HEK293 (cell line): ENCODE measurements at regions not wholly inside any gene's neighbourhood (a gene's known extent, or its start where the extent isn't known, plus 50 kb on each side); places are given as distances from the start of the nearest gene placed in this dataset.

Source experiments
- CTCF ChIA-PET: fragments of 350-600 bp; formaldehyde crosslinking; extraction: SDS; loops from one replicate; lab custom pipeline; 2021; ENCODE audit warnings: antibody characterized with exemption; lab: Yijun Ruan, JAX
- POLR2A ChIA-PET: fragments of 300-600 bp; formaldehyde crosslinking; extraction: SDS; loops from one replicate; lab custom pipeline; 2020; ENCODE audit warnings: antibody characterized with exemption, inconsistent platforms; lab: Yijun Ruan, JAX
- H3K27ac ChIP-seq: fragments of 200-500 bp; sonication (Bioruptor generic); 2 replicates; pipeline ENCODE4 v1.5.1; 2014; ENCODE audit warnings: low read depth, low read length, control low read depth, inconsistent platforms; ENCODE audit errors: extremely low read depth
- H3K36me3 ChIP-seq, 2 experiments: fragments of 200-500 bp in 1 of 2; sonication (Bioruptor generic) in 1 of 2; 1 replicate in 1 of 2; 2 replicates in 1 of 2; pipeline ENCODE4 v1.5.1; 2014 to 2017; ENCODE audit warnings: inconsistent platforms in 2 of 2, low read length in 2 of 2; ENCODE audit not compliant: control insufficient read depth in 2 of 2, insufficient read depth in 1 of 2
- H3K4me1 ChIP-seq: fragments of 200-500 bp; sonication (Bioruptor generic); 2 replicates; pipeline ENCODE4 v1.5.1; 2014; ENCODE audit warnings: mild to moderate bottlenecking, low read length, inconsistent platforms; ENCODE audit not compliant: control insufficient read depth, insufficient read depth
- H3K4me3 ChIP-seq: 2 replicates; pipeline ENCODE4 v1.5.1; 2011; ENCODE audit warnings: low read depth, mild to moderate bottlenecking, control low read depth, low read length, moderate library complexity
- H3K9me3 ChIP-seq: fragments of 200-500 bp; sonication (Bioruptor generic); 2 replicates; pipeline ENCODE4 v1.5.1; 2014; ENCODE audit warnings: low read depth, low read length, inconsistent platforms; ENCODE audit not compliant: control insufficient read depth, insufficient read depth
- FEZF1 ChIP-seq: fragments of 450-650 bp; formaldehyde crosslinking; IDR thresholded peaks from 2 replicates; pipeline ENCODE4 v1.5.1; 2016; ENCODE audit warnings: missing biosample characterization, missing genetic modification characterization
- SCRT1 ChIP-seq: fragments of 450-650 bp; formaldehyde crosslinking; IDR thresholded peaks from 2 replicates; pipeline ENCODE4 v1.5.1; 2016; ENCODE audit warnings: missing biosample characterization, missing genetic modification characterization, borderline replicate concordance
- SCRT2 ChIP-seq: fragments of 450-650 bp; formaldehyde crosslinking; IDR thresholded peaks from 2 replicates; pipeline ENCODE4 v1.5.1; 2016; ENCODE audit warnings: missing biosample characterization, missing genetic modification characterization
- SP7 ChIP-seq: fragments of 450-650 bp; formaldehyde crosslinking; IDR thresholded peaks from 2 replicates; pipeline ENCODE4 v1.5.1; 2016; ENCODE audit warnings: missing biosample characterization, missing genetic modification characterization
- ZBTB17 ChIP-seq: fragments of 450-650 bp; formaldehyde crosslinking; IDR thresholded peaks from 2 replicates; pipeline ENCODE4 v1.5.1; 2016; ENCODE audit warnings: missing biosample characterization, missing genetic modification characterization
- ZBTB20 ChIP-seq: fragments of 450-650 bp; formaldehyde crosslinking; IDR thresholded peaks from 2 replicates; pipeline ENCODE4 v1.5.1; 2016; ENCODE audit warnings: missing biosample characterization, missing genetic modification characterization
- ZNF16 ChIP-seq: fragments of 450-650 bp; formaldehyde crosslinking; IDR thresholded peaks from 2 replicates; pipeline ENCODE4 v1.5.1; 2016; ENCODE audit warnings: low read depth, missing biosample characterization, missing genetic modification characterization
- ZNF24 ChIP-seq: fragments of 450-650 bp; formaldehyde crosslinking; IDR thresholded peaks from 2 replicates; pipeline ENCODE4 v1.5.1; 2016; ENCODE audit warnings: missing biosample characterization, missing genetic modification characterization
- ZNF248 ChIP-seq: fragments of 450-650 bp; formaldehyde crosslinking; IDR thresholded peaks from 2 replicates; pipeline ENCODE4 v1.5.1; 2017; ENCODE audit warnings: missing biosample characterization, missing genetic modification characterization
- ZNF292 ChIP-seq: fragments of 450-650 bp; formaldehyde crosslinking; IDR thresholded peaks from 2 replicates; pipeline ENCODE4 v1.5.1; 2016; ENCODE audit warnings: low read depth, missing biosample characterization, missing genetic modification characterization, borderline replicate concordance
- ZNF302 ChIP-seq: fragments of 450-650 bp; formaldehyde crosslinking; IDR thresholded peaks from 2 replicates; pipeline ENCODE4 v1.5.1; 2016; ENCODE audit warnings: missing biosample characterization, missing genetic modification characterization, low read depth
- ZNF366 ChIP-seq: fragments of 450-650 bp; formaldehyde crosslinking; conservative IDR thresholded peaks from 2 replicates; pipeline ENCODE4 v1.5.1; 2016; ENCODE audit warnings: missing biosample characterization, missing genetic modification characterization
- ZNF37A ChIP-seq: fragments of 450-650 bp; IDR thresholded peaks from 2 replicates; pipeline ENCODE4 v1.5.1; 2018; ENCODE audit warnings: missing biosample characterization, missing genetic modification characterization
- ZNF391 ChIP-seq: fragments of 450-650 bp; formaldehyde crosslinking; IDR thresholded peaks from 2 replicates; pipeline ENCODE4 v1.5.1; 2016; ENCODE audit warnings: low read depth, missing biosample characterization, missing genetic modification characterization, borderline replicate concordance
- ZNF423 ChIP-seq: fragments of 450-650 bp; formaldehyde crosslinking; IDR thresholded peaks from 2 replicates; pipeline ENCODE4 v1.5.1; 2016; ENCODE audit warnings: missing biosample characterization, missing genetic modification characterization
- ZNF48 ChIP-seq: fragments of 450-650 bp; formaldehyde crosslinking; IDR thresholded peaks from 2 replicates; pipeline ENCODE4 v1.5.1; 2016; ENCODE audit warnings: missing biosample characterization, missing genetic modification characterization
- ZNF549 ChIP-seq: fragments of 450-650 bp; IDR thresholded peaks from 2 replicates; pipeline ENCODE4 v1.5.1; 2018; ENCODE audit warnings: missing biosample characterization, missing genetic modification characterization, mild to moderate bottlenecking, inconsistent platforms, moderate library complexity
- ZNF585B ChIP-seq: fragments of 450-650 bp; formaldehyde crosslinking; IDR thresholded peaks from 2 replicates; pipeline ENCODE4 v1.5.1; 2016; ENCODE audit warnings: missing biosample characterization, missing genetic modification characterization
- ZNF629 ChIP-seq: fragments of 450-650 bp; formaldehyde crosslinking; IDR thresholded peaks from 2 replicates; pipeline ENCODE4 v1.5.1; 2017; ENCODE audit warnings: missing biosample characterization, missing genetic modification characterization
- ZNF658 ChIP-seq: fragments of 450-650 bp; formaldehyde crosslinking; IDR thresholded peaks from 2 replicates; pipeline ENCODE4; 2016; ENCODE audit warnings: missing biosample characterization, missing genetic modification characterization
- ZNF677 ChIP-seq: fragments of 450-650 bp; IDR thresholded peaks from 2 replicates; pipeline ENCODE4 v1.5.0; 2018; ENCODE audit warnings: missing biosample characterization, mild to moderate bottlenecking, missing genetic modification characterization, moderate library complexity
- ZNF791 ChIP-seq: fragments of 450-650 bp; formaldehyde crosslinking; IDR thresholded peaks from 2 replicates; pipeline ENCODE4 v1.5.1; 2016; ENCODE audit warnings: missing biosample characterization, missing genetic modification characterization
- ZSCAN16 ChIP-seq: fragments of 450-650 bp; formaldehyde crosslinking; IDR thresholded peaks from 2 replicates; pipeline ENCODE4 v1.5.1; 2016; ENCODE audit warnings: missing biosample characterization, missing genetic modification characterization
- ZXDB ChIP-seq: fragments of 450-650 bp; formaldehyde crosslinking; IDR thresholded peaks from 2 replicates; pipeline ENCODE4 v1.5.1; 2016; ENCODE audit warnings: missing biosample characterization, missing genetic modification characterization
- TF ChIP-seq, protein P1 (sequence below): fragments of 450-650 bp; formaldehyde crosslinking; IDR thresholded peaks from 2 replicates; pipeline ENCODE4 v1.5.1; 2016; ENCODE audit warnings: missing biosample characterization, missing genetic modification characterization, borderline replicate concordance
- TF ChIP-seq, protein P2 (sequence below): fragments of 450-650 bp; formaldehyde crosslinking; IDR thresholded peaks from 2 replicates; pipeline ENCODE4 v1.5.1; 2016; ENCODE audit warnings: missing biosample characterization, missing genetic modification characterization
- TF ChIP-seq, protein P3 (sequence below): fragments of 450-650 bp; formaldehyde crosslinking; IDR thresholded peaks from 2 replicates; pipeline ENCODE4 v1.5.1; 2016; ENCODE audit warnings: missing biosample characterization, missing genetic modification characterization
- TF ChIP-seq, protein P4 (sequence below): fragments of 450-650 bp; formaldehyde crosslinking; IDR thresholded peaks from 2 replicates; pipeline ENCODE4 v1.5.1; 2016; ENCODE audit warnings: missing biosample characterization, missing genetic modification characterization

DNA sequence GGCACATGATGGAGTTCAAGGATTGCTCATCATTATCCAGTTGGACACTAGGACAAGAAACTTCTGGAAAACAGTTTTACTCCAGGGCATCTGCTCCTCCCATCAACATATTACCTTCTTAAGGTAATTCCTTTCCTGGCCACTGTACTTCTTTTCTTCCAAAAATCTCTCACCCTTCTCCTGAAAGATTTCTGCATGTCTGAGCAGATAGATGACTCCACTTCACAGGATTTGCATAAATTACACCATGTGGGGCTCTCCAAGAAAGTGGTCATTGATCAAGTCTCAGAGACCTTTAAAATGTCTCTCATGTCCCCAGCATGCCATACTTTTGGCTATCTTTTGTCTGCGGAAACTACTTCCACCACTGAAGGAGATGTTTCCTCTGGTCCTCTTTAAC, 103.2 kb upstream of the TNFAIP3 start:
- H3K36me3 ChIP-seq: no peaks in the 10 kb centered on the region
- POLR2A ChIA-PET: no interaction called here
- no peaks in the 10 kb centered on the region for H3K9me3 ChIP-seq
- TF ChIP-seq ZBTB17 (tag by site-specific recombination) (no peak), ZNF248 (tag by site-specific recombination) (no peak), SCRT2 (tag by site-specific recombination) (no peak), ZNF16 (tag by site-specific recombination) (no peak), ZNF677 (tag by site-specific recombination) (no peak), ZSCAN16 (no peak), SP7 (tag by site-specific recombination) (no peak), FEZF1 (tag by site-specific recombination) (no peak), ZNF292 (tag by site-specific recombination) (no peak), ZNF585B (tag by site-specific recombination) (no peak), ZNF423 (tag by site-specific recombination) (no peak), ZNF302 (tag by site-specific recombination) (no peak), ZNF658 (tag by site-specific recombination) (no peak)
- TF ChIP-seq, protein P1, sequence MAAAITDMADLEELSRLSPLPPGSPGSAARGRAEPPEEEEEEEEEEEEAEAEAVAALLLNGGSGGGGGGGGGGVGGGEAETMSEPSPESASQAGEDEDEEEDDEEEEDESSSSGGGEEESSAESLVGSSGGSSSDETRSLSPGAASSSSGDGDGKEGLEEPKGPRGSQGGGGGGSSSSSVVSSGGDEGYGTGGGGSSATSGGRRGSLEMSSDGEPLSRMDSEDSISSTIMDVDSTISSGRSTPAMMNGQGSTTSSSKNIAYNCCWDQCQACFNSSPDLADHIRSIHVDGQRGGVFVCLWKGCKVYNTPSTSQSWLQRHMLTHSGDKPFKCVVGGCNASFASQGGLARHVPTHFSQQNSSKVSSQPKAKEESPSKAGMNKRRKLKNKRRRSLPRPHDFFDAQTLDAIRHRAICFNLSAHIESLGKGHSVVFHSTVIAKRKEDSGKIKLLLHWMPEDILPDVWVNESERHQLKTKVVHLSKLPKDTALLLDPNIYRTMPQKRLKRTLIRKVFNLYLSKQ (tag by site-specific recombination): no peak
- TF ChIP-seq, protein P2, sequence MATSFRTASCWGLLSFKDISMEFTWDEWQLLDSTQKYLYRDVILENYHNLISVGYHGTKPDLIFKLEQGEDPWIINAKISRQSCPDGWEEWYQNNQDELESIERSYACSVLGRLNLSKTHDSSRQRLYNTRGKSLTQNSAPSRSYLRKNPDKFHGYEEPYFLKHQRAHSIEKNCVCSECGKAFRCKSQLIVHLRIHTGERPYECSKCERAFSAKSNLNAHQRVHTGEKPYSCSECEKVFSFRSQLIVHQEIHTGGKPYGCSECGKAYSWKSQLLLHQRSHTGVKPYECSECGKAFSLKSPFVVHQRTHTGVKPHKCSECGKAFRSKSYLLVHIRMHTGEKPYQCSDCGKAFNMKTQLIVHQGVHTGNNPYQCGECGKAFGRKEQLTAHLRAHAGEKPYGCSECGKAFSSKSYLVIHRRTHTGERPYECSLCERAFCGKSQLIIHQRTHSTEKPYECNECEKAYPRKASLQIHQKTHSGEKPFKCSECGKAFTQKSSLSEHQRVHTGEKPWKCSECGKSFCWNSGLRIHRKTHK (tag by site-specific recombination): no peak
- TF ChIP-seq, protein P3, sequence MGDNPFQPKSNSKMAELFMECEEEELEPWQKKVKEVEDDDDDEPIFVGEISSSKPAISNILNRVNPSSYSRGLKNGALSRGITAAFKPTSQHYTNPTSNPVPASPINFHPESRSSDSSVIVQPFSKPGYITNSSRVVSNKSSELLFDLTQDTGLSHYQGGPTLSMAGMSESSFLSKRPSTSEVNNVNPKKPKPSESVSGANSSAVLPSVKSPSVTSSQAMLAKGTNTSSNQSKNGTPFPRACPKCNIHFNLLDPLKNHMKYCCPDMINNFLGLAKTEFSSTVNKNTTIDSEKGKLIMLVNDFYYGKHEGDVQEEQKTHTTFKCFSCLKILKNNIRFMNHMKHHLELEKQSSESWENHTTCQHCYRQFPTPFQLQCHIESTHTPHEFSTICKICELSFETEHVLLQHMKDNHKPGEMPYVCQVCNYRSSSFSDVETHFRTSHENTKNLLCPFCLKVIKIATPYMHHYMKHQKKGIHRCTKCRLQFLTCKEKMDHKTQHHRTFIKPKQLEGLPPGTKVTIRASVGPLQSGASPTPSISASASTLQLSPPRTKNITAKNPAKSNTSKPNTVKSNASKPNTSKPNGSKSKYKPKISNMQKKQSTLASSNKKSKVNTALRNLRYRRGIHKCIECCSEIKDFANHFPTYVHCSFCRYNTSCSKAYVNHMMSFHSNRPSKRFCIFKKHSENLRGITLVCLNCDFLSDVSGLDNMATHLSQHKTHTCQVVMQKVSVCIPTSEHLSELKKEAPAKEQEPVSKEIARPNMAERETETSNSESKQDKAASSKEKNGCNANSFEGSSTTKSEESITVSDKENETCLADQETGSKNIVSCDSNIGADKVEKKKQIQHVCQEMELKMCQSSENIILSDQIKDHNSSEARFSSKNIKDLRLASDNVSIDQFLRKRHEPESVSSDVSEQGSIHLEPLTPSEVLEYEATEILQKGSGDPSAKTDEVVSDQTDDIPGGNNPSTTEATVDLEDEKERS: no peak
- TF ChIP-seq, all 188 proteins: peak for 0
- H3K4me1 ChIP-seq: no peaks in the 10 kb centered on the region
- CTCF ChIA-PET: interaction anchor here (0.7 kb wide), 1 partner anchor 24 kb away, joined by 3 read pairs; no protein-coding TSS in a partner anchor
- H3K4me3 ChIP-seq: no peak overlapping the region
- no peak overlapping the region for H3K27ac ChIP-seq

DNA sequence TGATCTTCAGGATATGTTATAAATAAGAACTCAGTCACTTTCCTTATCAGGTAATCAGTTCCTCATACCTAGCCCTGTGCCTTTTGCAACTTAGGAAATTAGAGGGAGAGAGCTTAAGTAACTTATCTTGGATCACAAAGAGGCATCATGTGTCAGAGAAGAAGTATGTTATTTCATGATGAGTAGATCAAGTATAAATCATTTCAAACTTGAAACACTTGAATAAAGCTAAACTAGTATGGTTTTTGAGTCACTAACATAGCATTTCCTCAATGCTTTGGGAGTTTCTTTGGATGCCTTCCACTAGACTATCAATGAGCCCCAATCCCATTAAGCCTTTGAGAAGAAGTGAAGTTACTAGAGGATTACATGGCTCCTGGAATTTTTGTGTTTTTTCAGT, 102.6 kb upstream of the TNFAIP3 start:
- Histone ChIP-seq H3K36me3 (no peaks in the 10 kb centered on the region), H3K4me1 (no peaks in the 10 kb centered on the region), H3K9me3 (no peaks in the 10 kb centered on the region), H3K27ac (no peak overlapping the region), H3K4me3 (no peak overlapping the region)
- CTCF ChIA-PET: interaction anchor here (0.7 kb wide), 1 partner anchor 25 kb away, joined by 3 read pairs; no protein-coding TSS in a partner anchor
- POLR2A ChIA-PET: no interaction called here
- TF ChIP-seq ZNF629: no peak
- TF ChIP-seq ZNF37A (tag by site-specific recombination): no peak
- TF ChIP-seq ZNF366 (tag by site-specific recombination): no peak
- TF ChIP-seq ZNF24 (tag by site-specific recombination): no peak
- TF ChIP-seq, protein P4, sequence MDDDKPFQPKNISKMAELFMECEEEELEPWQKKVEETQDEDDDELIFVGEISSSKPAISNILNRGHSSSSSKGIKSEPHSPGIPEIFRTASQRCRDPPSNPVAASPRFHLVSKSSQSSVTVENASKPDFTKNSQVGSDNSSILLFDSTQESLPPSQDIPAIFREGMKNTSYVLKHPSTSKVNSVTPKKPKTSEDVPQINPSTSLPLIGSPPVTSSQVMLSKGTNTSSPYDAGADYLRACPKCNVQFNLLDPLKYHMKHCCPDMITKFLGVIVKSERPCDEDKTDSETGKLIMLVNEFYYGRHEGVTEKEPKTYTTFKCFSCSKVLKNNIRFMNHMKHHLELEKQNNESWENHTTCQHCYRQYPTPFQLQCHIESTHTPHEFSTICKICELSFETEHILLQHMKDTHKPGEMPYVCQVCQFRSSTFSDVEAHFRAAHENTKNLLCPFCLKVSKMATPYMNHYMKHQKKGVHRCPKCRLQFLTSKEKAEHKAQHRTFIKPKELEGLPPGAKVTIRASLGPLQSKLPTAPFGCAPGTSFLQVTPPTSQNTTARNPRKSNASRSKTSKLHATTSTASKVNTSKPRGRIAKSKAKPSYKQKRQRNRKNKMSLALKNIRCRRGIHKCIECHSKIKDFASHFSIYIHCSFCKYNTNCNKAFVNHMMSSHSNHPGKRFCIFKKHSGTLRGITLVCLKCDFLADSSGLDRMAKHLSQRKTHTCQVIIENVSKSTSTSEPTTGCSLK (tag by site-specific recombination): no peak
- no peak for TF ChIP-seq ZNF549 (tag by site-specific recombination)
- no peak for TF ChIP-seq ZNF791 (tag by site-specific recombination)
- no peak for TF ChIP-seq ZBTB20 (tag by site-specific recombination)
- TF ChIP-seq ZNF391 (tag by site-specific recombination): no peak
- no peak for TF ChIP-seq ZNF48 (tag by site-specific recombination)
- TF ChIP-seq ZXDB: no peak
- TF ChIP-seq SCRT1: no peak
